Type B pancreatic cell (in vitro differentiated cells): ENCODE measurements at regions not wholly inside any gene's neighbourhood (a gene's known extent, or its start where the extent isn't known, plus 50 kb on each side); places are given as distances from the start of the nearest gene placed in this dataset.
"Not testable (repeated sequence)": the region's sequence is repeated elsewhere in the genome, so short reads cannot be mapped to it uniquely, and the experiment has no call there.

Experiments
- DNase-seq: peaks from one replicate; pipeline ENCODE4 v3.0.0; 2021; ENCODE audit warnings: mixed read lengths; ENCODE audit not compliant: unreplicated experiment; ENCODE audit errors: extremely low spot score
- H3K27ac Mint-ChIP-seq: 2 replicates; pipeline ENCODE4 v1.8.0; 2021; ENCODE audit warnings: mild to moderate bottlenecking, mixed read lengths
- H3K27me3 Mint-ChIP-seq: 2 replicates; pipeline ENCODE4 v1.8.0; 2021; ENCODE audit warnings: mixed read lengths
- H3K36me3 Mint-ChIP-seq: 2 replicates; pipeline ENCODE4 v1.8.0; 2021; ENCODE audit warnings: mixed read lengths
- H3K4me1 Mint-ChIP-seq: one replicate; pipeline ENCODE4 v1.8.0; 2021; ENCODE audit warnings: mixed read lengths; ENCODE audit not compliant: unreplicated experiment
- H3K4me3 Mint-ChIP-seq: 2 replicates; pipeline ENCODE4 v1.8.0; 2021; ENCODE audit warnings: mild to moderate bottlenecking, mixed read lengths
- H3K9me3 Mint-ChIP-seq: 2 replicates; pipeline ENCODE4 v1.8.0; 2021; ENCODE audit warnings: mixed read lengths
- TF ChIP-seq, protein P1 (sequence below): fragments of 200-600 bp; sonication (generic); conservative IDR thresholded peaks from 2 replicates; pipeline ENCODE4 v1.5.0; 2021; ENCODE audit warnings: antibody characterized with exemption, mild to moderate bottlenecking

DNA sequence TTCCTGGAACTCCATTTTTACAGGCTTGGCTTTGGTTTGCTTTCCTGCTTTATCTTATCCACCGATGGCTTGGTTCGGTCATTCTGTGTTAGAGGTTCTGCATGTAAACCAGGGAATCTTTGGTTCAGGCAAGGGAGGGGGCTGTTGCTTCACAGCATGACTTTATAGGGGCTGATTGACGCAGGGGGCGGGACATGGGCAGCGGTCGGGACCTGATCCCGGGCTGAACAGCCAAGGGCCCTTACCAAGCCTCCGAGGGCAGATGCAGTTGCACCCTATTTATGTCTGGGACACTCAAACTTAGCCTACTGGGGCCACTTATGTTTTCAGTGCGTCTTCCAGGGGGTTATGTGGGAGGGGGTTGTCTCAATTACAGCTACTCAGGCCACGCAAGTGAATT lies 312.4 kb downstream of the ZNF536 start:
- H3K4me3 Mint-ChIP-seq = no peak overlapping the region
- TF ChIP-seq, protein P1, sequence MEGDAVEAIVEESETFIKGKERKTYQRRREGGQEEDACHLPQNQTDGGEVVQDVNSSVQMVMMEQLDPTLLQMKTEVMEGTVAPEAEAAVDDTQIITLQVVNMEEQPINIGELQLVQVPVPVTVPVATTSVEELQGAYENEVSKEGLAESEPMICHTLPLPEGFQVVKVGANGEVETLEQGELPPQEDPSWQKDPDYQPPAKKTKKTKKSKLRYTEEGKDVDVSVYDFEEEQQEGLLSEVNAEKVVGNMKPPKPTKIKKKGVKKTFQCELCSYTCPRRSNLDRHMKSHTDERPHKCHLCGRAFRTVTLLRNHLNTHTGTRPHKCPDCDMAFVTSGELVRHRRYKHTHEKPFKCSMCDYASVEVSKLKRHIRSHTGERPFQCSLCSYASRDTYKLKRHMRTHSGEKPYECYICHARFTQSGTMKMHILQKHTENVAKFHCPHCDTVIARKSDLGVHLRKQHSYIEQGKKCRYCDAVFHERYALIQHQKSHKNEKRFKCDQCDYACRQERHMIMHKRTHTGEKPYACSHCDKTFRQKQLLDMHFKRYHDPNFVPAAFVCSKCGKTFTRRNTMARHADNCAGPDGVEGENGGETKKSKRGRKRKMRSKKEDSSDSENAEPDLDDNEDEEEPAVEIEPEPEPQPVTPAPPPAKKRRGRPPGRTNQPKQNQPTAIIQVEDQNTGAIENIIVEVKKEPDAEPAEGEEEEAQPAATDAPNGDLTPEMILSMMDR = no peak
- H3K4me1 Mint-ChIP-seq = peaks cover 48% of the 10 kb centered on the region
- no peak for DNase-seq
- no peaks in the 10 kb centered on the region for H3K36me3 Mint-ChIP-seq
- no peaks in the 10 kb centered on the region for H3K9me3 Mint-ChIP-seq
- no peak overlapping the region for H3K27ac Mint-ChIP-seq
- H3K27me3 Mint-ChIP-seq = peaks cover 52% of the 10 kb centered on the region

DNA sequence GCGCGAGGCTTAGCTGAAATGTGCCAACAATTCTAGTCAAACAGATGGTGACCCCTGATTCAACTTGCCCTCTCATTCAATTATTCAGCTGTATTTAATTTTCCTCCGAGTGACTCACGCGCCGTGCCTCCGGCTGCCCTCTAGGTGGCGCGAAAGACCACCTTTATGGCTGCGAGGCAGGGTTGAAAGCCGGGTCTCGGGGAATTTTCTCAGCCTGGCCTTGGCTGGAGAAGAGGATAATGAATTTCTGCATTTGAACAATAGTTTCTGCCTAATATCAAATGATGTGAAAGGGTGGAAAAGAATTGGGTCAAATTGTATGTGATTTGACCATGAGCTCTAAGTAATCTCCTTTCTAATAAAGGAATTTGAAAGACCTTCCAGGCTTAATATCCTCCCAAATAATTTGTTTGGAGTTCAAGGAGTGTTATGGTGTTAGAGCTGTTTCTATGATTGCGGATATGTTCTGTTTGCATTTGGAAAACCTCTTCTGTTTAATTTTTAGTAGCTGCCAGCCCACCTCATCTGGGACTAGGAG lies 310.9 kb downstream of the ZNF536 start:
- Mint-ChIP-seq H3K36me3 (no peaks in the 10 kb centered on the region), H3K4me3 (peak overlapping the region; percentile 23), H3K27ac (peak overlapping the region; percentile 74), H3K27me3 (peaks cover 44% of the 10 kb centered on the region), H3K4me1 (peaks cover 39% of the 10 kb centered on the region), H3K9me3 (no peaks in the 10 kb centered on the region)
- peak; percentile 84 for DNase-seq
- TF ChIP-seq, protein P1 = peak; percentile 99

DNA sequence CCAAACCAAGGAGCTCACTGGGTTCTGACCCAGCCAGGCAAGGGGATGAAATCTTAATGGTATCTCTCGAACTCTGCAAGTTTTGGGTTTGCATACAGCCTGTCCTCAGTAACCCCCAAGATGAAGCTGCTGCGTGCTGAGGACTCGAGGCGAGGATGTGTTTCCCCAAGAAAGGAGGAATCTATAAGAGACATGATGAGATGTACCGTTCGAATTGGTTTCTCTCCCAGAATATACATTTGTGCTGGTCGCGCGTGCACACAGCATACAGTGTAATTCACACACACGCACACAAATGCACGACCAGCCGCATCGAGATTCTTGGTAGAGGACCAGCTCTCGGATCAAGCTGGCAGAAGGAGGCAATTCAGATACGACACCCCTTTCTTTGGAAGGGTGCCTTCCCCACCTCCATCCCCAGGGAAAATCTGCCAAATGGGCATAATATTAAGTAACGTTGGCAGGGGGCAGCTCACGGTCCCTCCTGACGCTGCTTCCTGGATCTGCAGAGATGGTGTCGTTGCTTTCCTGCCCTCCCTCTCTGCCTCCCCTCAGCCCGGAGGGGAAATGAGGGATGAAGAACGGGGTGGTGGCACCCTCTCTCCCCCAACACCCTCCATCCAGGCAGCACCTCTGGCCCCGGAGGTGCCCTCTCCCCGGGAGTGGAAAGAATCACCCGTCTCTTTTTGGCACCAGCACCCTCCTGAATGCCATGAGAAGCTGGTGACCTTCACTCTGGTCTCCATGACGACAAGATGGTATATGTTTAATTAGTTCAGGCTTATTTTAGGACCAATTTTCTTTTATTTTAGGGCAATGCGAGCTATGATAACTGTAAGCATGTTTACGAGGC lies 310.2 kb downstream of the ZNF536 start:
- H3K9me3 Mint-ChIP-seq = no peaks in the 10 kb centered on the region
- H3K4me3 Mint-ChIP-seq = peak overlapping the region; percentile 23
- no peak for DNase-seq
- peaks cover 36% of the 10 kb centered on the region for H3K4me1 Mint-ChIP-seq
- no peaks in the 10 kb centered on the region for H3K36me3 Mint-ChIP-seq
- peaks cover 39% of the 10 kb centered on the region for H3K27me3 Mint-ChIP-seq
- TF ChIP-seq, protein P1 = no peak
- H3K27ac Mint-ChIP-seq = peak overlapping the region; percentile 74

DNA sequence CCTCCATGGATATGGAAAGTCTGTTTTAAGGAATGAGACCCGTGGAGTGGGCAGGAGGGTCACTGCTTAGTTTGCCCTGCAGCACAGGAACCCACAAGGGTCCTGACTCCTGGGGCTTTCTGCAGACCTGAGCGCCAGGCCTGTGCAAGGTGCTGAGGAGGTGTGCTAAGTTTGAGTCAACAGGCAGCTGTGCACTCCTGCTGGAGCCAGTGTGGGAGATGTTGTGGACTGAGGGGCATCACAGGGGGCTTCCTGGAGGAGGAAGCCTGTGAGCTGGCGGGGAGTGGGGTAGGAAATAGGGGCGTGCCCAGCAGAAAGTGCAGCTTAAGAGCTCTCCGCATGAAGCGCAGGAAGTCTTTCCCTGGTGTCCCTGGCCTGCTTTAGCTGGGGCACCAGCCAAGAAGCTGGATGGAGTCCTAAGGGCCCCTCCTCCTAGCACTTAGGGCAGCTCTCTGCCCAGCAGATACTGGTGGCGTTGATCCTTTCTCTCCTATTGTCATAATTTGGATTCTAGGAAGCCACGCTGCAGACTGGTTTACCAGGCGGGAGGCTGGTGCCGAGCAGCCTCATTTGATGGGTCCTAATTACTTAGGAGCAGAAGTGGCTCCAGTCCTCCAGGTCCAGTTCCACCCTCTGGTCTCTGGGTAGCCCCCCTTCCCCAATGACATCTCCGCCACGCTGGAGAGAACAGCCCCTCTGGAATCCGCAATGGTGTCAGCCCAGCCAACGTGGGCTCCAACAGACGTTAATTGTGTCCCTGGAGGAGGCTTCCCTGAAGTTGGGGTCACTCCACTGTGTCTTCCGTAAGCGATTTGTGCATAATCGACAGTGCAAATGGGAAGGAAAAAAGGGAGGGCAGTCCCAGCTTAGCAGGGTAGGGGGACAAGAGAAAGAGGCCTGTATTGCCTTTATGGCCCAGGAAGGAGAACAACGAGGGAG lies 309.2 kb downstream of the ZNF536 start:
- Mint-ChIP-seq H3K27ac (no peak overlapping the region), H3K4me1 (peaks cover 28% of the 10 kb centered on the region), H3K4me3 (no peak overlapping the region), H3K9me3 (no peaks in the 10 kb centered on the region), H3K36me3 (no peaks in the 10 kb centered on the region), H3K27me3 (peaks cover 34% of the 10 kb centered on the region)
- DNase-seq = no peak
- TF ChIP-seq, protein P1 = no peak

DNA sequence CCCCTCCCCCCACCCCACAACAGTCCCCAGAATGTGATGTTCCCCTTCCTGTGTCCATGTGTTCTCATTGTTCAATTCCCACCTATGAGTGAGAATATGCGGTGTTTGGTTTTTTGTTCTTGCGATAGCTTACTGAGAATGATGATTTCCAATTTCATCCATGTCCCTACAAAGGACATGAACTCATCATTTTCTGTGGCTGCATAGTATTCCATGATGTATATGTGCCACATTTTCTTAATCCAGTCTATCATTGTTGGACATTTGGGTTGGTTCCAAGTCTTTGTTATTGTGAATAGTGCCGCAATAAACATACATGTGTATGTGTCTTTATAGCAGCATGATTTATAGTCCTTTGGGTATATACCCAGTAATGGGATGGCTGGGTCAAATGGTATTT lies 308.2 kb downstream of the ZNF536 start:
- not testable (repeated sequence) for H3K4me3 Mint-ChIP-seq, H3K36me3 Mint-ChIP-seq, H3K27ac Mint-ChIP-seq, DNase-seq, H3K9me3 Mint-ChIP-seq
- peaks cover 17% of the 10 kb centered on the region for H3K4me1 Mint-ChIP-seq
- H3K27me3 Mint-ChIP-seq = peaks cover 27% of the 10 kb centered on the region
